GM12891 (cell line): ENCODE measurements at regions not wholly inside any gene's neighbourhood (a gene's known extent, or its start where the extent isn't known, plus 50 kb on each side); places are given as distances from the start of the nearest gene placed in this dataset.
A peak's percentile ranks its signal among the peaks of the same experiment; 100 is the strongest.

Experiments used
- DNase-seq: peaks from one replicate; pipeline ENCODE4 v3.0.0; 2011; ENCODE audit warnings: low spot score; ENCODE audit not compliant: insufficient read length
- FAIRE-seq: peaks from 2 replicates; lab custom pipeline; 2011; peaks lifted over from hg19 to GRCh38; lab: Jason Lieb, UNC
- PAX5 ChIP-seq: IDR thresholded peaks from 2 replicates; pipeline ENCODE4 v1.6.1; 2011; ENCODE audit warnings: low read length, moderate library complexity, mild to moderate bottlenecking; ENCODE audit not compliant: insufficient read depth, severe bottlenecking
- POLR2A ChIP-seq: IDR thresholded peaks from 2 replicates; pipeline ENCODE4 v1.6.1; 2011; ENCODE audit warnings: low read depth, low read length, control low read depth
- POLR2AphosphoS5 ChIP-seq: IDR thresholded peaks from 2 replicates; pipeline ENCODE4 v1.6.1; 2011; ENCODE audit warnings: low read depth, low read length, control low read depth
- POU2F2 ChIP-seq: IDR thresholded peaks from 2 replicates; pipeline ENCODE4 v1.6.1; 2011; ENCODE audit warnings: low read depth, mild to moderate bottlenecking, control low read depth, low read length, moderate library complexity
- SPI1 ChIP-seq: IDR thresholded peaks from 2 replicates; pipeline ENCODE4 v1.6.1; 2011; ENCODE audit warnings: low read depth, low read length, control low read depth
- TAF1 ChIP-seq: IDR thresholded peaks from 2 replicates; pipeline ENCODE4 v1.6.1; 2011; ENCODE audit warnings: low read depth, low read length, control low read depth

GRCh38 chr13:95445131-95445530 lies 107.4 kb upstream of the CLDN10 start:
- TF ChIP-seq PAX5 (no peak), POLR2A (no peak), POLR2AphosphoS5 (no peak), POU2F2 (no peak), SPI1 (no peak), TAF1 (no peak)
- DNase-seq = no peak
- no peak for FAIRE-seq

- TF ChIP-seq SPI1 (no peak), POU2F2 (no peak), TAF1 (no peak), PAX5 (no peak), POLR2A (no peak), POLR2AphosphoS5 (no peak)
- FAIRE-seq = no peak
- DNase-seq = no peak
Observed at GRCh38 chr13:95447814-95448213, 104.7 kb upstream of the CLDN10 start.

GRCh38 chr13:95451656-95452055 lies 100.9 kb upstream of the CLDN10 start:
- no peak for TF ChIP-seq PAX5
- no peak for TF ChIP-seq SPI1
- no peak for FAIRE-seq

GRCh38 chr13:95452375-95452774 lies 100.1 kb upstream of the CLDN10 start:
- DNase-seq (no peak), FAIRE-seq (no peak)
- TF ChIP-seq SPI1 (no peak), POLR2A (no peak), PAX5 (peak; percentile 25), POU2F2 (no peak), POLR2AphosphoS5 (no peak), TAF1 (no peak)

More at GRCh38 chr13:95451656-95452055, 100.9 kb upstream of the CLDN10 start:
- no peak for DNase-seq

- no peak for DNase-seq
- no peak for FAIRE-seq
- TF ChIP-seq POU2F2 (no peak), POLR2A (no peak), PAX5 (no peak), TAF1 (no peak), POLR2AphosphoS5 (no peak), SPI1 (no peak)
Observed at GRCh38 chr13:95455782-95456181, 96.7 kb upstream of the CLDN10 start.

- FAIRE-seq (peak; percentile 70), DNase-seq (no peak)
- TF ChIP-seq SPI1 = peak; percentile 57
- TF ChIP-seq POLR2AphosphoS5 = no peak
- TF ChIP-seq PAX5 = no peak
- TF ChIP-seq TAF1 = no peak
Observed at GRCh38 chr13:95456815-95457214, 95.7 kb upstream of the CLDN10 start.

GRCh38 chr13:95457294-95457693 lies 95.2 kb upstream of the CLDN10 start:
- peak; percentile 44 for DNase-seq
- FAIRE-seq = peak; percentile 93
- no peak for TF ChIP-seq PAX5
- peak; percentile 86 for TF ChIP-seq POU2F2
- no peak for TF ChIP-seq TAF1
- no peak for TF ChIP-seq POLR2AphosphoS5
- no peak for TF ChIP-seq POLR2A
- peak; percentile 16; the same call in 1 of the 2 replicates for TF ChIP-seq SPI1

GRCh38 chr13:95462801-95463200 lies 89.7 kb upstream of the CLDN10 start:
- no peak for TF ChIP-seq SPI1
- TF ChIP-seq POLR2A = no peak
- no peak for TF ChIP-seq PAX5
- TF ChIP-seq POU2F2 = no peak
- TF ChIP-seq TAF1 = no peak
- no peak for TF ChIP-seq POLR2AphosphoS5
- no peak for FAIRE-seq
- DNase-seq = no peak

- DNase-seq = no peak
- no peak for TF ChIP-seq POU2F2
- no peak for TF ChIP-seq PAX5
- TF ChIP-seq POLR2AphosphoS5 = no peak
- no peak for TF ChIP-seq POLR2A
- no peak for TF ChIP-seq SPI1
- TF ChIP-seq TAF1 = no peak
- no peak for FAIRE-seq
Observed at GRCh38 chr13:95463531-95463930, 89.0 kb upstream of the CLDN10 start.
